Keratinocyte (primary cell): ENCODE measurements at regions not wholly inside any gene's neighbourhood (a gene's known extent, or its start where the extent isn't known, plus 50 kb on each side); places are given as distances from the start of the nearest gene placed in this dataset.
A peak's percentile ranks its signal among the peaks of the same experiment; 100 is the strongest.

Experiments used
- DNase-seq: peaks from one replicate; pipeline ENCODE4 v3.0.0-alpha.2; 2011; ENCODE audit warnings: low read depth, missing footprints, low spot score
- FAIRE-seq: peaks from 2 replicates; lab custom pipeline; 2011; peaks lifted over from hg19 to GRCh38; lab: Jason Lieb, UNC
- H2AFZ ChIP-seq: 2 replicates; pipeline ENCODE4 v1.6.0; 2012; ENCODE audit warnings: low read length, control low read depth, inconsistent platforms; ENCODE audit not compliant: control insufficient read depth
- H3K27ac ChIP-seq: 2 replicates; pipeline ENCODE4 v1.5.1; 2011; ENCODE audit warnings: low read length; ENCODE audit not compliant: control insufficient read depth, insufficient read depth
- H3K27me3 ChIP-seq: 3 replicates; pipeline ENCODE4 v1.6.0; 2011; ENCODE audit warnings: low read length; ENCODE audit not compliant: control insufficient read depth, insufficient read depth; ENCODE audit errors: extremely low read depth
- H3K36me3 ChIP-seq, 2 experiments: 2 replicates in 1 of 2; 3 replicates in 1 of 2; pipeline ENCODE4 v1.5.1; 2011; ENCODE audit warnings: low read length in 2 of 2, mild to moderate bottlenecking in 1 of 2; ENCODE audit not compliant: control insufficient read depth in 2 of 2, insufficient read depth in 2 of 2; ENCODE audit errors: extremely low read depth in 1 of 2
- H3K4me1 ChIP-seq: 3 replicates; pipeline ENCODE4 v1.5.1; 2011; ENCODE audit warnings: low read length; ENCODE audit not compliant: control insufficient read depth, insufficient read depth; ENCODE audit errors: extremely low read depth
- H3K4me2 ChIP-seq: 3 replicates; pipeline ENCODE4 v1.6.0; 2011; ENCODE audit warnings: low read depth, low read length; ENCODE audit not compliant: control insufficient read depth, insufficient read depth; ENCODE audit errors: extremely low read depth
- H3K4me3 ChIP-seq, 3 experiments: fragments of 200-600 bp in 1 of 3; sonication (generic) in 1 of 3; 2 replicates in 2 of 3; 3 replicates in 1 of 3; pipeline ENCODE4 v1.5.1; 2011 to 2016; ENCODE audit warnings: low read length in 3 of 3, mild to moderate bottlenecking in 3 of 3, control low read depth in 2 of 3, inconsistent platforms in 1 of 3, low read depth in 1 of 3, mixed read lengths in 1 of 3, mixed run types in 1 of 3, moderate library complexity in 1 of 3; ENCODE audit not compliant: control insufficient read depth in 2 of 3, insufficient read depth in 2 of 3; ENCODE audit errors: extremely low read depth in 1 of 3
- H3K79me2 ChIP-seq: 2 replicates; pipeline ENCODE4 v1.6.0; 2012; ENCODE audit warnings: low read length; ENCODE audit not compliant: control insufficient read depth, insufficient read depth
- H3K9ac ChIP-seq: 3 replicates; pipeline ENCODE4 v1.6.0; 2011; ENCODE audit warnings: low read length; ENCODE audit not compliant: control insufficient read depth, insufficient read depth; ENCODE audit errors: extremely low read depth
- H3K9me1 ChIP-seq: 3 replicates; pipeline ENCODE4 v1.6.0; 2011; ENCODE audit warnings: low read length; ENCODE audit not compliant: control insufficient read depth, insufficient read depth; ENCODE audit errors: extremely low read depth
- H3K9me3 ChIP-seq: 2 replicates; pipeline ENCODE4 v1.5.1; 2012; ENCODE audit warnings: low read depth, low read length; ENCODE audit not compliant: control insufficient read depth
- H4K20me1 ChIP-seq: 3 replicates; pipeline ENCODE4 v1.6.0; 2011; ENCODE audit warnings: low read length; ENCODE audit not compliant: control insufficient read depth, insufficient read depth; ENCODE audit errors: extremely low read depth
- CTCF ChIP-seq, 3 experiments: IDR thresholded peaks in 1 of 3; conservative IDR thresholded peaks in 1 of 3; optimal IDR thresholded peaks in 1 of 3; 2 replicates in 2 of 3; 3 replicates in 1 of 3; pipeline versions ENCODE3 to v1.5.1; 2011; ENCODE audit warnings: low read length in 3 of 3, mild to moderate bottlenecking in 3 of 3, moderate library complexity in 2 of 3, control low read depth in 1 of 3, inconsistent platforms in 1 of 3; ENCODE audit not compliant: insufficient read depth in 2 of 3; ENCODE audit errors: extremely low read depth in 1 of 3
- EZH2 ChIP-seq: IDR thresholded peaks from one replicate; pipeline ENCODE4 v1.6.1; 2012; ENCODE audit warnings: inconsistent platforms, mild to moderate bottlenecking, low read length, moderate library complexity
- dilution Hi-C: fragments of 300-500 bp; cut with MboI; formaldehyde crosslinking; loops from one replicate; pipeline ENCODE4 v1.7.0; 2020; ENCODE audit warnings: low sequenced_read_pairs; ENCODE audit not compliant: extremely low pct_ligation_motif_present

GRCh38 chr4:156523492-156523891 lies 448.1 kb downstream of the PDGFC start:
- FAIRE-seq, result no peak
- dilution Hi-C loops, result no loop called here
- no peak overlapping the region for H3K9ac ChIP-seq
- H2AFZ ChIP-seq, result no peak overlapping the region
- no peaks in the 10 kb centered on the region for H3K9me3 ChIP-seq
- no peaks in the 10 kb centered on the region for H3K9me1 ChIP-seq
- TF ChIP-seq EZH2 (no peak), CTCF (optimal IDR thresholded peaks at IDR 0.05 in 1 of 3, IDR thresholded peaks at IDR 0.05 in 1 of 3, conservative IDR thresholded peaks at IDR 0.05 in 1 of 3; ENCODE audit: extremely low read depth in 1 of 3, insufficient read depth in 2 of 3, low read length in 3 of 3) (no peak)
- no peaks in the 10 kb centered on the region for H3K4me1 ChIP-seq
- H3K4me3 ChIP-seq, result no peak overlapping the region
- H3K27ac ChIP-seq, result no peak overlapping the region
- no peak overlapping the region for H3K4me2 ChIP-seq
- no peaks in the 10 kb centered on the region for H3K36me3 ChIP-seq
- no peaks in the 10 kb centered on the region for H3K27me3 ChIP-seq
- no peaks in the 10 kb centered on the region for H4K20me1 ChIP-seq
- no peaks in the 10 kb centered on the region for H3K79me2 ChIP-seq
- no peak for DNase-seq

DNA sequence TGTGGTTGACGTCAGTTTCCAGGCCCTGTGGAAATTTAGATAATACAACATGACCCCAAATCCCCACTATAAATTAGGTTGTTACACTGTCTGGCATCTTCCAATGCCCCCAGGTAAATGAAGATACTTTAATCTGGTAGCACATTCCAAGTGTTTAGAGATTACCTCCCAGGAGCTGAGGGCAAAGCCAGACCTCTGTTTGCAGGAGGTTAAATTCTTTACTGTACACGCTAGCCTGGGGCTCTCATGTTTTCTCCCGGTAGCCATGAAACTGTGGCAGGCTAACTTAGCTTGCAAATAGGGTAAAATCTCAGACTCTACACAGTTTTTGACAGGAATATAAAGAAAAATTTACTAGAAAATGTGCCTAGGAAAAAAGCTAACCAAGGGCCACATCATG lies 450.0 kb downstream of the PDGFC start:
- TF ChIP-seq CTCF (optimal IDR thresholded peaks at IDR 0.05 in 1 of 3, IDR thresholded peaks at IDR 0.05 in 1 of 3, conservative IDR thresholded peaks at IDR 0.05 in 1 of 3; ENCODE audit: extremely low read depth in 1 of 3, insufficient read depth in 2 of 3, low read length in 3 of 3) (no peak), EZH2 (no peak)
- no peaks in the 10 kb centered on the region for H4K20me1 ChIP-seq
- FAIRE-seq (peak; percentile 20), DNase-seq (no peak)
- no peak overlapping the region for H3K27ac ChIP-seq
- H3K4me1 ChIP-seq, result no peaks in the 10 kb centered on the region
- no peak overlapping the region for H3K4me2 ChIP-seq
- no peaks in the 10 kb centered on the region for H3K27me3 ChIP-seq
- H3K9me1 ChIP-seq, result no peaks in the 10 kb centered on the region
- H3K79me2 ChIP-seq, result no peaks in the 10 kb centered on the region
- H3K4me3 ChIP-seq, result no peak overlapping the region
- H2AFZ ChIP-seq, result no peak overlapping the region
- H3K9ac ChIP-seq, result no peak overlapping the region
- dilution Hi-C loops, result no loop called here
- H3K36me3 ChIP-seq, result no peaks in the 10 kb centered on the region
- no peaks in the 10 kb centered on the region for H3K9me3 ChIP-seq
